Activated CD4-positive, alpha-beta T cell treated with anti-CD3 and anti-CD28 coated beads, Interleukin-2, amount 50 U/mL, for 24 hours (primary cell): ENCODE measurements at regions not wholly inside any gene's neighbourhood (a gene's known extent, or its start where the extent isn't known, plus 50 kb on each side); places are given as distances from the start of the nearest gene placed in this dataset.
"Not testable (repeated sequence)": the region's sequence is repeated elsewhere in the genome, so short reads cannot be mapped to it uniquely, and the experiment has no call there.

Experiments
- DNase-seq, 2 donors: peaks; one replicate each; pipeline ENCODE4 v3.0.0-alpha.2; 2020; ENCODE audit warnings: low read depth in 1 of 2, low spot score in 1 of 2

- DNase-seq = not testable (repeated sequence)
These were observed 169.0 kb upstream of the KLF6 start for GRCh38 chr10:3954007-3954406.

- no peak for DNase-seq
These were observed 167.0 kb upstream of the KLF6 start for GRCh38 chr10:3951993-3952392.

GRCh38 chr10:3950676-3951275 is 165.8 kb upstream of the KLF6 start:
- DNase-seq = no peak

GRCh38 chr10:3949711-3950110 is 164.7 kb upstream of the KLF6 start:
- no peak for DNase-seq

GRCh38 chr10:3948843-3949242 is 163.8 kb upstream of the KLF6 start:
- peak in 1 of 2 donors; percentile 50 for DNase-seq

GRCh38 chr10:3946234-3947229 is 161.5 kb upstream of the KLF6 start:
- DNase-seq = no peak

- no peak for DNase-seq
These were observed 160.0 kb upstream of the KLF6 start for GRCh38 chr10:3945026-3945425.

GRCh38 chr10:3944591-3944990 is 159.6 kb upstream of the KLF6 start:
- no peak for DNase-seq

- no peak for DNase-seq
These were observed 158.8 kb upstream of the KLF6 start for GRCh38 chr10:3943695-3944257.

- DNase-seq = no peak
These were observed 158.0 kb upstream of the KLF6 start for GRCh38 chr10:3942937-3943489.

GRCh38 chr10:3941676-3942075 is 156.7 kb upstream of the KLF6 start:
- no peak for DNase-seq

- no peak for DNase-seq
These were observed 151.5 kb upstream of the KLF6 start for GRCh38 chr10:3936422-3937040.

- DNase-seq = no peak
These were observed 150.9 kb upstream of the KLF6 start for GRCh38 chr10:3935933-3936359.

- DNase-seq = peak; percentile 57 to 85
These were observed 150.1 kb upstream of the KLF6 start for GRCh38 chr10:3935141-3935540.

GRCh38 chr10:3933733-3934132 is 148.7 kb upstream of the KLF6 start:
- no peak for DNase-seq

GRCh38 chr10:3932597-3933375 is 147.8 kb upstream of the KLF6 start:
- no peak for DNase-seq

GRCh38 chr10:3931901-3932300 is 146.9 kb upstream of the KLF6 start:
- no peak for DNase-seq

GRCh38 chr10:3931224-3931623 is 146.2 kb upstream of the KLF6 start:
- DNase-seq = no peak

GRCh38 chr10:3928569-3928968 is 143.6 kb upstream of the KLF6 start:
- DNase-seq = no peak

GRCh38 chr10:3928078-3928477 is 143.1 kb upstream of the KLF6 start:
- no peak for DNase-seq
